ENCODE measurements at regions not wholly inside any gene's neighbourhood (a gene's known extent, or its start where the extent isn't known, plus 50 kb on each side); places are given as distances from the start of the nearest gene placed in this dataset.

GRCh38 chr4:11497212-11497806 is 68.6 kb upstream of the HS3ST1 start:
- no peak for DNase-seq

DNA sequence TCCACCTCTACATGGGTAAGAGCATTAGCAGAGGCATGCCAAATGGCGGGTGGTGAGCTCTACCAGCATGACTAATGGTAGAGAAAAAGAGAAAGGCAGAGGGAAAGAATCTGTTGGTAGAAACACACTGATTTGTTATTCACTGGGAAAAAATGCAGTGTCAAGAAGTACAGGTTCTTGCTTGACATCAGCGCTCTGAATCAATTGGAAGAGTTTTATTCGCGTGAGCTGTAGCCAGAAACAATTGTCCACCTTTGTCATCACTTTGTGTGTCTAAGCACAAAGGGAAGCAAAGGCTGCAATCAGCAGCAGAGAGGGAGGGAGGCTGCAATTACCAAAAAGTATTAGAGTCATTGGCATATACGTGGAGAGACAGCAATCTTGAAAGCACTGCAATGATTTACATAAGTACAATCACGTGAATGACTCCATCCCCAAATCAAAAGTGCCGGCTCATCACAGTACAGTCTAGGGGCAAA is 67.7 kb upstream of the HS3ST1 start:
- no peak for DNase-seq

DNA sequence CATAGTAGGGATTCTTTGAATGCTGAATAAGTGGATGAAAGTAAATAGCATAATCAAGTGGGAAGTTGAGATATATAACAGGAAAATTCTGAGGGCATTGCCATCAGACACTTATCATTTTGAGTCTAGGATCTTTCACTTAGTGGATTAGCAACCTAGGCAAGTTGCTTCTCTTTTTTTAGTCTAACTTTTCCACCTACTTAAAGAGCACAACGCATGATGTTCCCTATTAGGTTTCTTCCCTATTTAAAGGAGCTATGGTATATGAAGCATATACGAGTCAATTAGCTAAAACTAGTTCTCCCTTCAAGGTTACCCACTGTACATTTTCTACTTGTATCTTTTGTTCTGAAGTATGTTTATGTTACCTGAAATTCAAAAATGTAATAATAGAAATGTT is 67.1 kb upstream of the HS3ST1 start:
- no peak for DNase-seq

- no peak for DNase-seq
Measured at GRCh38 chr4:11495291-11495690, 66.6 kb upstream of the HS3ST1 start.

DNA sequence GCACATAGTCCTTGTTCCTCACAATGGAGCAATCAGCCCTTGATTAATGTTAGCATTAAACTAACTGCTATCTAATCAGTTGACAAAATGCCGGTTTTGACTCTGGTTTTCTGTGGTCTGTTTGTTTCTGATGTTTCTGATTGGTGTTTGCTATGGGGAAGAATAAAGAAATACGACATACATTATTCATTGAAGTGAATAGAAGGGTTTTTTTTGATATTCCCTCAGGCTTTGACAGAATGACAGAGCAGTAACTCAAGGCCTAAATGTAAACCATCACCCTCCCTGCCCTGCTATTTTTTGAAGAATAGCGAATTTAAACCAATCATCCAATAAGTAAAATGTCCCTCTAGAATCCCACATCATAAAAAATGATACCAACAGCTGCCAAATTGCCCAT is 65.5 kb upstream of the HS3ST1 start:
- no peak for DNase-seq

DNA sequence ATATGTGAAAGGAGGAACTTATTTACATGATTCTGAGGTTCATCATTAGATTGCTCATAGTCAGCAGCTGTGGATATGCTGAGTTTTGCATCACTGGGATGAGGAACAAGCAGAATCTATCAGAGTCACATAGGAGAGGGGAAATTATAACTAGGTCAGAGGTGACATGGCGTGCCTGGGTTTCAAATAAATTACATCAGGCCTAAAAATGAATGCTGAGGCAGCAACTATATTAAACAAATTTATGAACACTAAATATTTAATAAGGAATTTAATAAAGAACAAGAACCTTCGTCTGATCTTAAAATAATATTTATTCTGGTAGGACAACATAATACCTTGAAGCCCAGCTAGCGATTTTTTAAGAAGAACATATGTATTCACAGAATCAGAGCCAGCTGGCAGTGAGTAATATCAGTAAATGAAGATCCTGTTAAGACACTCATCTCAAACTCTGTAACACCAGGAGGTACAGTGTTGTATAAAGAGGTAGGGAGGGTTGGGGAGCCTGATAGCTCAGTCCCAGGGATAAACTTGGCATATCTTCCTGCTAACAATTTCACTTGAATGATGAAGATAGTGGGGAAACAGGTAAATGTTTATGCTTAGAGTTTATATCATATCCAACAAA is 60.9 kb upstream of the HS3ST1 start:
- DNase-seq: peak; percentile 12 to 73

DNA sequence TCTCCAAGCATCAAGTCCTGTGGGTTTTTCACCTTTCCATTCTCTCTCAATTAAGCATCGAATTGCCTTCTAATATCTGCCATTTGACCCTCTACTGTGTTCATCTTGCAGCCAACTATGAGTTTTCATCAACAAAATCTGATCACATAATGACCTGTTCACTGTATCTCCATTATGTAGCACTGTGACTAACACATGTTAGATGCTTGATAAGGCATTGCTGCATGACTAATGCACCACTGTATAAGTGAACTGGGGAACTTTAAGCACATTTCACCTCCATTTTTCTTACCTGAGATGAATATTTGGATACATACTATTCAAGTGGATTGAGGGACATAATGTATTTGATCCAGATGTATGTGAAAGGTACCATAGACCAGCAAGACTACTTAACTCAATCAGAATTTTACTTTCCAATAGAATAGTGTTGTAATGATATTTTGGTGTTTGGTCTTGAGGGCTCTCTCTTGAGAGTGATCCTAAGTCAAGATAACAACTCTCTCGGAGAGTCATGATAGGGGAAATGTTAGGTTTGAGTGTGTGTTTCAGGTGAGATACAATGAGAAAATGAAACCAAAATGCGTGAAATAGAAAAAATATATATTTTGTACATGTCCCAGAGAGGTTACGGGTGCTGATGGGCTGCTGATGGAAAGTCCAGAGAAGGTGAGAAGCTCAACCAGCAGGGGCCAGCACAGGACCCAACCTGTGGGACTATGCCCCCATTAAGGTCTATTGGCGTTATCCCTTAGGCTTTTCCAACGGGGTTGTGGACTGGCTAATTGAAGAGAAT is 60.2 kb upstream of the HS3ST1 start:
- peak in 1 of 2 experiments; percentile 43 for DNase-seq

- DNase-seq: peak; percentile 76 to 93
Measured at GRCh38 chr4:11487868-11488544, 59.3 kb upstream of the HS3ST1 start.

GRCh38 chr4:11487139-11487538 is 58.4 kb upstream of the HS3ST1 start:
- DNase-seq: peak in 1 of 2 experiments; percentile 64

DNA sequence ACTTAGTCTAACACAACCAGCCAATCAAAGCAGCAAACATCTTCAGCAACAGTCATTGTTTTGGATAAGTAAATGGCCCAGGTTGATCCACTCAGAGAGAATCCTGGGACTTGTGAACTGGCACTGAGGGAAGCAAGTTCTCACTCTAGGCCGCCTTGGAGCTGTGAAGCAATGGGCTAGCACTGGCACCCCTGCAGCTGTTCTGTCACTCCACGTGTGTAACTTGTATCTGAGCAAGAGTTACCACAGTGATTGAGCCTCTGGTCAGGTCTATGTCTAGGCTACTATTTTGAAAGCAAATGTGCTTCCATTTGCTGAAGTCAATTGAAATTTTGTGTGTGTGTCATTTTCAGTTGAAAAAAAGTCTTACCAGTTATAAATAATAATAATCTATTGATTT is 57.2 kb upstream of the HS3ST1 start:
- DNase-seq: peak in 1 of 2 experiments; percentile 9

GRCh38 chr4:11484531-11484930 is 55.8 kb upstream of the HS3ST1 start:
- no peak for DNase-seq

DNA sequence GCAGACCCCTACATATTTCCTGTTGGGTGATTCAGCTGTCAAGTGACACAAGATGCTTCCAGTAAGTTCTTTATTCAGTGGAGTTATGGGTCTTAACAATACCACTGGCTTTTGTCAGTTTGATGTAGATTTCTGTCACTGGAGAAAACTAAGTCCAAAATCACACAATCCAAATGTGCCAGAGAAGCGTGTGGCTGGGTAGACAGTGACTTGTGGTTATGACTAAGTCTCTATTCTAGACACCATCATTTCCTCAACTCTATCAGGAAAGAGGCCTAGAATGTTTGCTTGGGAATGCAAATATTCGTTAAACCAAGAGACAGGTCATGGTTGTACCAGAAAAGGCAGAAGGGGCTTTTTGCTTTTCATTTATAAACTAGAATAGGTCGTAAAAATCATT is 54.4 kb upstream of the HS3ST1 start:
- DNase-seq: no peak

DNA sequence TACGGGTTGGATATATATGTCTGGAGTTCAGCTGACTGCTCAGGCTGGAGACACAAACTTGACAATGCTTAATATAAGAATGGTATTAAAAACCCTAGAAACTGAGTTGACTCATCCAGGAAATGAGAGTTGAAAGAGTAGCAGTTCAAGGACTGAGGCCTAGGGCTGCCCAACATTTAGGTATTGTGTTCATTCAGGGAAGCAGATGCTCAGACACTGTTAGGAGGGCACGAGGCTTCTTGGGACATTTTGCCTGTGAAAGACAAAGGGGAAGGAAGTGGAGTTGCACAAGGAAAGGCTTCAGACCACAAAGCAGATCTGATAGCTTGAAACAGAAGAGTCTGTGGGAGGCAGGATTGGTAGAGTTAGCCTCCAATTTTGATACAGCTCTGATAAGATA is 52.0 kb upstream of the HS3ST1 start:
- DNase-seq: no peak
